HEK293T (cell line): ENCODE measurements at regions not wholly inside any gene's neighbourhood (a gene's known extent, or its start where the extent isn't known, plus 50 kb on each side); places are given as distances from the start of the nearest gene placed in this dataset.

Source experiments
- ARNT ChIP-seq: fragments of 450-650 bp; IDR thresholded peaks from 2 replicates; pipeline ENCODE4 v1.6.1; 2017; ENCODE audit warnings: mild to moderate bottlenecking
- BHLHE40 ChIP-seq: fragments of 450-650 bp; IDR thresholded peaks from 2 replicates; pipeline ENCODE4 v1.6.1; 2016; ENCODE audit warnings: mild to moderate bottlenecking, moderate library complexity, borderline replicate concordance
- ELF4 ChIP-seq: fragments of 450-650 bp; IDR thresholded peaks from 2 replicates; pipeline ENCODE4 v1.6.1; 2017; ENCODE audit warnings: antibody characterized with exemption
- FOXM1 ChIP-seq: fragments of 450-650 bp; IDR thresholded peaks from 2 replicates; pipeline ENCODE4 v1.6.1; 2017; ENCODE audit warnings: mild to moderate bottlenecking, borderline replicate concordance
- HDGF ChIP-seq: fragments of 450-650 bp; IDR thresholded peaks from 2 replicates; pipeline ENCODE4 v1.6.1; 2017; ENCODE audit warnings: antibody characterized with exemption, borderline replicate concordance
- L3MBTL2 ChIP-seq: fragments of 450-650 bp; conservative IDR thresholded peaks from 2 replicates; pipeline ENCODE4 v1.6.1; 2016; ENCODE audit warnings: mild to moderate bottlenecking
- LEF1 ChIP-seq: fragments of 450-650 bp; IDR thresholded peaks from 2 replicates; pipeline ENCODE4 v1.6.1; 2017; ENCODE audit warnings: mild to moderate bottlenecking, borderline replicate concordance
- NFRKB ChIP-seq: fragments of 450-650 bp; IDR thresholded peaks from 2 replicates; pipeline ENCODE4 v1.6.1; 2016; ENCODE audit warnings: mild to moderate bottlenecking, moderate library complexity
- SP1 ChIP-seq: fragments of 450-650 bp; IDR thresholded peaks from 2 replicates; pipeline ENCODE4 v1.6.1; 2017
- TARDBP ChIP-seq: fragments of 450-650 bp; IDR thresholded peaks from 2 replicates; pipeline ENCODE4 v1.6.1; 2016

DNA sequence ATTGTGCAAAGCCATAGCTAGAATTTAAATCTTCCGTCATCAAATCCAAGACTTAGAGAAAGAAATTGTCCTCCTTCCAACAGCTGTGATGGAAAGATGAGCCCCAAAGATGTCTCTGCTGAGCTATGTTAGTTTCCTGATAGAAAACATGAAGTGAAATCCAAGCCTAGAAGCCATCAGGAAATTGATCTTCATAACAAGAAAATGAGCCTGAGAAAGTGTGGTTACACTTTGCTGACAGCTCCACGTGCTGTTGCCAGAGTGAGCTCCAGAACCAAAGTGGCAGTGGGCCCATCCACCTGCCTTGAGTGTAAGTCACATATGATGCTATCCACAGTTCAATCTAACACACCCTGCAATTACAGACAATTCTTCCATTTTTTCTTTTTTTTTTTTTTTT lies 58.0 kb upstream of the UBASH3B start:
- TF ChIP-seq BHLHE40 (no peak), HDGF (no peak), L3MBTL2 (no peak), SP1 (no peak), FOXM1 (no peak), ELF4 (no peak), NFRKB (no peak), LEF1 (no peak), TARDBP (no peak), ARNT (no peak)
